HG02981 (cell line): ENCODE measurements at regions not wholly inside any gene's neighbourhood (a gene's known extent, or its start where the extent isn't known, plus 50 kb on each side); places are given as distances from the start of the nearest gene placed in this dataset.
A peak's percentile ranks its signal among the peaks of the same experiment; 100 is the strongest.
"Not testable (repeated sequence)": the region's sequence is repeated elsewhere in the genome, so short reads cannot be mapped to it uniquely, and the experiment has no call there.

Source experiments
- ATAC-seq: cut with Tn5 transposase; IDR thresholded peaks from one replicate; pipeline ENCODE4 v1.9.1; 2021; ENCODE audit warnings: mild to moderate bottlenecking, moderate library complexity; ENCODE audit not compliant: unreplicated experiment

DNA sequence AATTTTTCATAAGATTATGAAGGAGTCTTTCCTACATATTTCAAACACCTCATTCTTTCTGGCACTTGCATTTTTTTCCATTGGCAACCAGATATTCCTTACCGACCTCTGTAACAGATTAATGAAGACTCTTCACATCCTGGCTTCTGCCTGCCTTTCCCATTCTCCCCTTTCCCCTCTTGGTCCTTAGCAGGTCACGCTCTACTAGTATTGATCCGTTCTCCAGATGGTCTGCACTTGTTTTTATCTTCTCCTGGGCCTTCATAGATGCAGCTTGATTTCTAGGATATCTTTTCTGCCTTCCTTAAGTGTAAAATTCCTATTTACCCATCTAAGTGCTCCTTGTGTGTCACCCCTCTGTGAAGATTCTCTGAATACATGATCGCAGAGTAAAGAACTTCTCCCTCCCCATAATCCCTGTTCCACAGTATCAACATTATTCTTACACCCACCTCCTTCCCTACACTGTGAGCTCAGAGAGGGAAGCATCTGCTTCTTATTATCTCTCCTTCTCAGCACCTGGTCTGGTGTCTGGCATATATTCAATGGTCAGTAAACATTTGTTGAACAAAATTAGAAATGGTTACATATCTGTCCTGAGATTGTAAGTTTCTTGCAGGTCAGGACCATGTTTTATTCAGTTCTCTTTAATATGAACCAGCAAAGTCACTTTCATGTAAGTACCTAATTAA, 654.2 kb downstream of the REEP3 start:
- no peak for ATAC-seq

DNA sequence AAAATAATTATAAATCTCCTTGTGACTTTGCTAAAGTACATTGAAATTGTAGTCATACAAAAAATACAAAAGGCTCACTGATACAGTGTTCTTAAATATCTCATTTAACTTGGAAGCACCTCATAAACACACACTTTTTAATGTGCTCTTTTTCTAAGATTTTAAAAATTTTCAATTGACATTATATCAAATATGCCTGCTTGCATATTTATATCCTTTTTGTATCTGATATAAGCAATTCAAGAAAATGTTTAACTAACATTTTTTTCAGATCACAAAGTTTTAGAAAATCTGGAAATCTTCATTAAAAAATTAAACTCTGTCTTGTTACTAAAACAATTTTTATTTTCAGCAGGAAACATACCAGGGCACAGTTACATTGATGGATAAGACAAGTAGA, 661.5 kb downstream of the REEP3 start:
- no peak for ATAC-seq

- ATAC-seq = no peak
Measured at GRCh38 chr10:64191286-64191685, 670.1 kb downstream of the REEP3 start.

GRCh38 chr10:64196638-64197315, 675.6 kb downstream of the REEP3 start:
- no peak for ATAC-seq

DNA sequence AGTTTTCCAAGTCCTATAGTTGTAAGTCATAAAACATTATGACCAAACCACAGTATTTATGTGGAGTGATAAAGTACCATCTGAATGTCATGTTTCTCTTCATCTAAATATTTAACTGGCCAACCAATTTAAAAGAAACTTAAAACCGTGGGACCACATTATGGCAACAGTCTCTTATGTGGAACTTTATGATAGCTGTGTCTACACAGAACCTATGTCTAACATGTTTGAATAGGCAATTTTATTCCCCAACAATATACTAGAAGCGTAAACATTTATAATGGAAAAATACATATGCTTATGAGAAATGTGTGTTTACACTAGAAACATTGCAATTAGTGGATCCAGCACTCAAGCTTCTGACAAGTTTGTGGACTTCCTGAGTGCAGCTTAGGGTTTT, 680.7 kb downstream of the REEP3 start:
- no peak for ATAC-seq

DNA sequence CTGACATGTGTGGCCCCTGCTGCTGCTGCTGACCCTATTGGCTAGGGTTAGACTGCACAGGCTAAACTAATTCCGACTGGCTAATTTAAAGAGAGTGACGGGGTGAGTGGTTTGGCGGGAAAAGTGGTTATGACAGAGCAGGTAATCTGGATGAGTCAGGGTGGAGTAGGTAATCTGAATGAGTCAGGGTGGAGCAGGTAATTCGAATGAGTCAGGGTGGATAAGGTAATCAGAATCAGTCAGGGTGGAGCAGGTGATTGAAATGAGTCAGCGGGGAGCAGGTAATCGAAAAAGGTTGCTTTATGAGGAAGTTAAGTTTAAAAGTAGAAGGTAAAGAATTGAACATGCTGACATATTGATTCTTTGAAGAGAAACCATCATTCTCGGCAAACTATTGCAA, 683.3 kb downstream of the REEP3 start:
- not testable (repeated sequence) for ATAC-seq

- ATAC-seq = no peak
Measured at GRCh38 chr10:64206409-64206808, 685.2 kb downstream of the REEP3 start.

DNA sequence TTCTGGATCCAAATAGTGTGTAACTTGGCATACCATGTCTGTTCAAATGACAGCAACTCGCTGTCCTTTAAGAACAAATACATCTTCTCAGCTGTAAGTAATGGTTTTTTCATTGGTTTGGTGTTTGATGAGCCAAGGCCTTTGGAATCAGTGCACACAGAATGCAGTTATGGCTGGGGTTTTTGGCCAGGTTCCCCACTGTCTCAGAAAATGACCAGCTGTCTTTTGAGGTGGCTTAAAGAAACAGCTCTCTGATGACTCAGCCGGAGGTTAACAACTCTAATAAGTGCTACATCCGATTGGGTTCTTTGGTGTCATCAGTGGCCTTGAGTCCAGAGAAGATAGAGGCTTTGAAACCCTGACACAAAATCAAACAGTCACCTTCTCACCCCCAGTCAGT, 688.4 kb downstream of the REEP3 start:
- no peak for ATAC-seq

DNA sequence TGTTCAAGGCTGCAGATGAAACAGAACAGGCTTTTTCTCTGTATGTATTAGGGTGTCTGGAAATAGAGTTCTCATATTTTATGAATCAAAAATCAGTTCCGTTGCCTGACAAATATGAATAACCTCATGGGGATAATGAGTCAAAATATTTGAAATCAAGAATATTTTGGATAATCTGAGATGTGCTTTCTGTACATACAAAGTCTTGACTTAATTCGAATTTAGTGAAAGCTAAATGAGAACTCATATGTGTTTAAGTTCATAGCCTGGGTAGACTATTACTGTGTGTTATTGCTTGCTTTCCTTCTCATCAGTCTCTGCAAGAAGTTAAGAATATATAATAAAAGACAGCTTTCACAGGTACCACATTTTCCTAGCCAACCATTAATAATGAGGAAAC, 689.0 kb downstream of the REEP3 start:
- no peak for ATAC-seq

- no peak for ATAC-seq
Measured at GRCh38 chr10:64211466-64211865, 690.3 kb downstream of the REEP3 start.

DNA sequence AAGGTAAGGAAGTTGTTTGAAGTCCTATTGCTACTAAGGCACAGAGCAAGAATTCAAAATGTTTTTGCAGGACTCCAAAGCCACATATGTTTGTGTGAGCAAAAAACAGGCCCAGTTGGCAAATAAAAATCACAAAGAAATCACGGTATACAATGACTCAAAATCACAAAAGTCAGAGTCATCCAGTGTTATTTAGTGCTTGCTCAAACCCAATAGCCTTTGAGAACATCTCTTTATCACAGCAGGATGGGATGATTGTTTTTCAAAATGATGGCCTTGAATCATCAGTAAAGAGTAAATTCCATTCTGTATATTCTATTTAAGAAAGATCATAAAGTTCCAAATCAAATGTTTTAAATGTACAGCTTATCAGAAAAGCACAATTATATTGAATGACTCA, 693.9 kb downstream of the REEP3 start:
- no peak for ATAC-seq

DNA sequence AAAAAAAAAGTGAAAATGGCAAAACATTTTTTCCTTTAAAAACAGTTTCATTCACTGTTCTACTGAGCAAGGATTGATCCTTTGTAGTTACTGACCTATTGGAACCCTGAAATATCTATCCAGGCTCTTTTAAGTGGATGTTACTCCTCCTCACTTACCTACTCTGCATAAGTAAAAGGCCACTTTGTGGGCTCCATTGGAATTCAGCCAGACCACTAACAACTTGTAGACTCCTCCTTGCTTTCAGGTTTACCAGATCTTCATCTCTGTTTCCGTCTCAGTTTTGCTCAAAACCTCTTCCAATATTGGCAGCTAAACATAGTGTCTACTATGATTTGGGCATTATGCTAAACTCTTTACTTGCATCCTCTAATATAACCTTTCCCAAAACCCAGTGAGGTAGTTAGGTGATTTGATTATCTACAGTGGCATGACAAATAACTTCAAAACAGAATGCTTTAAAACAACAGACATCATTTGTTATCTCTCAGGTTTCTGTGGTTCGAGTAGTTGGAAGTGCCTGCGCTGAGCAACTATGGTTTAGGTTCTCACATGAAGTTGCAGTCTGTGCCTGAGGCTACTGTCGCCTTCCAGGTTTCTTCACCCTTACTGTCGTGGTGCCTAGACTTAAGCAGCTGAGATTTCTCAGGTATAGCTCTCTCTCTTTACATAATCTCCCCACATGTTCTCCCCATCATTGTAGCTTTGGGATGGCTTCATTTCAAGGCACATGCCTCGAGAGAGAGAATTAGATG, 698.2 kb downstream of the REEP3 start:
- ATAC-seq = no peak

- ATAC-seq = no peak
Measured at GRCh38 chr10:64234489-64234888, 713.3 kb downstream of the REEP3 start.

DNA sequence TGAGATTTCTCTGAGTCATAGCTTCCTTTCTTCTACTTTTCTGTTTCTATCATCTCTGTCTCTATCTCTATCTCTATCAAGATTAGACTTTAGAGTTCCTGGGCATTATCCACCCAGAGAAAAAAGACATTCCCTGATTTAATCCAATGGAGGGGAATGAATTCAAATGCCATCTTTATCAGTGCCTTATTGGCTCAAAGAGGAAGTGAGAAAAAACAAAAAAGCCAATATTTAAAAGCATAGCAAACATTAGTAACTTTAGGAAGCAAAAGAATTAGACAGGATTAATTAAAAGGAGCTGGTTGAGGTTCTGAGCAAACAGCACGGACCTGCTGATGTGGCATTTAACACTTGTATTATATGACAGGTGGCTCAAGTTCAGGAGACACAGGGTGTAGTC, 736.5 kb downstream of the REEP3 start:
- no peak for ATAC-seq

DNA sequence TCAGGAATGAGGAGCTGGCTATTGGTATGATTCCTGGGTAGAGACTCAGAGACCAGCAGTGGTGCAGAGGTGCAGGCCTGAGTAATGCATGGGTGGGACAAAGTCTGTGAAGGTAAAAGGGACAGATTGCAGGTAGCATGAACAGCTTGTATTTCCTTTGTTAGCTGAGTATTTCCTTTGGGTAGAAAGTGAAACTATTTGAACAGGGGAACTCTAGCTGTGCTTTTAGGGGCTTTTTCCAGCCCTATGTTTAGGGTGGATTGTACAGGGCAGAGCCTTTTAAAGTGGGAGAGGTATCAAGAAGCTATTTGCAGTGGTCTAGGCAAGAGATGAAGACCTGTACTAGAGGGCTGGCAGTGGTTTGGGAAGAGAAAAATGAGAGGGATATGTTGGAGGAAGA, 739.9 kb downstream of the REEP3 start:
- ATAC-seq = peak; percentile 69

DNA sequence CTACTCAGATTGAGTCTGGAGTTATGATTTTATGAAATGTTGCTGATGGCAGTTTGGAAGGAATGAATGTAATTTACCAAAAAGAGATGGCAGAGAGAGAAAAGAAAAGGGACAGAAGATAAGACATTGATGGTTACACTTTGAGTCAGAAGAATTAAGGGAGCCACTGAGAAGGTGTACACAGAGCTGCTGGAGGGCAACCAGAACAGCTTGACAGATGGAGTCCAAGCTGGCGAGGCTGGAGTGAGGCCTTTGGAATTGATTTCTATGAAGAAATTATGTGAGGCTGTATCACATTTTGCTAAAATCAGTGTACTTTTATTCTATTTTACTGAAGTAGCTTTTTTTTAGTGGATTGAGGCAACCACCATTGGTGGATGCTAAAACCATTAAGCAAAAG, 740.5 kb downstream of the REEP3 start:
- no peak for ATAC-seq

DNA sequence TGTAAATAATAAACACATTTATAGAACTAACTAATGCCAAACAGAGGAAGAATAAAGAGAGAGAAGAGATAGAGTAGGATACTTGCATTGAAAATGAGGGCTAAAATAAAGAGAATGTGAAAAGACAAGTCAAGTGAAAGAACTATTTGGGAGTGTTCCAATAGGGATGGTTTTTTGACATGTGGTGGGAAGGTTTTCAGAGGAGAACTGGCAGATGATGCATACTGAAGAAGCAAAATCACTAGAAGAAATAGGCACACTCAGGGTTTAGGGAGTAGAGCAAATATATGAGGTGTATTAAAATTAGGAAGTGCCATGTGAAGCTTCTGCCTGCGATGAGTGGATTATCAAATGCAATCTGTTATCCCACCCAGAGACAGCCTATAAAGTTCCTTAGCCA, 744.8 kb downstream of the REEP3 start:
- ATAC-seq = no peak

- ATAC-seq = no peak
Measured at GRCh38 chr10:64271508-64271907, 750.3 kb downstream of the REEP3 start.

DNA sequence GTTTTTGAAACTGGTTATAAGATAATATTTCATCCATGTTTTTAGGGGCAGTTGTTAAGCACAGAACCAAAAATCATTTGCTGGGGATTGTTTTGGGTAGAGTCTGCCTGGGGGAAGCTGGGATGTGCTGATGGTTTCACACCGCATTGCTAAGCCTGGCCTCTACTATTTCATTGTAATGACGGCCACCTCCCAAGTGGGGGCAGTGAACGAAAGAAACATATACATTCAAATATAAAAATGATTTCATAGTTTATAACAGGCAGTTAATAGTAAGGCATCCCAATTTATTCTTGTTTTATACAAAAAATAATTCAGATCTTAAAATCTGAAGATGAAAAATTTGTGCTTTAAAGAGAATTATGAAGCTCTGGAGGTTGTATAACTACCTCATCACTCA, 750.8 kb downstream of the REEP3 start:
- ATAC-seq = no peak

GRCh38 chr10:64275001-64275400, 753.8 kb downstream of the REEP3 start:
- ATAC-seq = no peak

DNA sequence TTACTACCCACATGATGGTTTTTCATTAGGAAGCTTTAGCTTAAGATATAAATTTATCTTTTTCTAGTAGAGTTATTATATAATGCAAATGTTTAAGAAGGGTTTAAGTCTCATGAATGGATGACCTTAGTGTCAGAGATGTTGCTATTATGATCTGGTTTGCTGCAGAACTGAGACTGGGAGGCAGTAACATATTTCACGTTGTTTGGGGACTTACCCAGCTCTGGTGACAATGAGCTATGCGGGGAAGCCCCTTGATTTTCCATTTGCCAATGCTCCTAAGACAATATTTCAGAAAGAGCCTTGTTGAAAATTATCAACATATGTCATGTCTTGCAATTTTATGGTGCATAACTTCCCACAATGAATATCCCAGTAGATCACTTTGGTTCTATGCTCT, 754.6 kb downstream of the REEP3 start:
- ATAC-seq = no peak

- ATAC-seq = no peak
Measured at GRCh38 chr10:64277536-64277935, 756.3 kb downstream of the REEP3 start.
